Endothelial cell (in vitro differentiated cells): ENCODE measurements at regions not wholly inside any gene's neighbourhood (a gene's known extent, or its start where the extent isn't known, plus 50 kb on each side); places are given as distances from the start of the nearest gene placed in this dataset.
A peak's percentile ranks its signal among the peaks of the same experiment; 100 is the strongest.

ENCODE experiments used
- DNase-seq: peaks from one replicate; pipeline ENCODE4 v3.0.0; 2021; ENCODE audit warnings: low spot score
- H3K27ac Mint-ChIP-seq: one replicate; pipeline ENCODE4 v1.8.0; 2021; ENCODE audit warnings: mixed read lengths, inconsistent platforms; ENCODE audit not compliant: unreplicated experiment
- H3K27me3 Mint-ChIP-seq: one replicate; pipeline ENCODE4 v1.8.0; 2021; ENCODE audit warnings: mild to moderate bottlenecking, moderate library complexity, mixed read lengths, inconsistent platforms; ENCODE audit not compliant: unreplicated experiment
- H3K36me3 Mint-ChIP-seq: one replicate; pipeline ENCODE4 v1.8.0; 2021; ENCODE audit warnings: mild to moderate bottlenecking, low read depth, mixed read lengths, inconsistent platforms; ENCODE audit not compliant: unreplicated experiment
- H3K4me1 Mint-ChIP-seq: one replicate; pipeline ENCODE4 v1.8.0; 2021; ENCODE audit warnings: mild to moderate bottlenecking, mixed read lengths, inconsistent platforms; ENCODE audit not compliant: unreplicated experiment
- H3K4me3 Mint-ChIP-seq: one replicate; pipeline ENCODE4 v1.8.0; 2021; ENCODE audit warnings: mild to moderate bottlenecking, mixed read lengths, inconsistent platforms; ENCODE audit not compliant: unreplicated experiment
- H3K9me3 Mint-ChIP-seq: one replicate; pipeline ENCODE4 v1.8.0; 2021; ENCODE audit warnings: mixed read lengths, inconsistent platforms; ENCODE audit not compliant: unreplicated experiment
- TF ChIP-seq, protein P1 (sequence below): fragments of 200-600 bp; sonication (generic); IDR thresholded peaks from one replicate; pipeline ENCODE4 v1.5.0; 2021; ENCODE audit warnings: antibody characterized with exemption; ENCODE audit not compliant: unreplicated experiment

DNA sequence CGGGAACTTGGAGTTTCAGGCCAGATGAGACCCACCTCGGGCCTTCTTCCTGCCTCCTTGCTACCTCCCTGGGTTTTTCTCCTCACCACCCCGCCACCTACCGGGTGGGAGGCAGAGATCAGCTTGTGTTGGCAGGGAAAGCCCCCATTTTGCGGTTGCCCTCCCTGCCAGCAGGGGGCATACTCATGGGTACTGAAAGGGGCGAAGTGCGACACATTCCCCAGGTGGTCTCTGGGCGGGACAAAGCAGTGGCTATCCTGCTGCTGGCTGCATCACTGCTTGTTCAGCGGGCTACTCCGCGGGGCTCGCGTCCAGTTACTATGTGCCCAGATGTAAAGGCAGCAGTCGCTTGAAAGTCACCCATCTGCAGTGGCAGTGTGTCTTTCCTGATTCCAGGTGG lies 330.3 kb downstream of the PDHA2 start:
- DNase-seq, result no peak

GRCh38 chr4:96173756-96174155 lies 333.9 kb downstream of the PDHA2 start:
- Mint-ChIP-seq H3K4me1 (no peaks in the 10 kb centered on the region), H3K27ac (no peak overlapping the region), H3K36me3 (no peaks in the 10 kb centered on the region), H3K9me3 (no peaks in the 10 kb centered on the region), H3K27me3 (no peaks in the 10 kb centered on the region), H3K4me3 (no peak overlapping the region)
- TF ChIP-seq, protein P1, sequence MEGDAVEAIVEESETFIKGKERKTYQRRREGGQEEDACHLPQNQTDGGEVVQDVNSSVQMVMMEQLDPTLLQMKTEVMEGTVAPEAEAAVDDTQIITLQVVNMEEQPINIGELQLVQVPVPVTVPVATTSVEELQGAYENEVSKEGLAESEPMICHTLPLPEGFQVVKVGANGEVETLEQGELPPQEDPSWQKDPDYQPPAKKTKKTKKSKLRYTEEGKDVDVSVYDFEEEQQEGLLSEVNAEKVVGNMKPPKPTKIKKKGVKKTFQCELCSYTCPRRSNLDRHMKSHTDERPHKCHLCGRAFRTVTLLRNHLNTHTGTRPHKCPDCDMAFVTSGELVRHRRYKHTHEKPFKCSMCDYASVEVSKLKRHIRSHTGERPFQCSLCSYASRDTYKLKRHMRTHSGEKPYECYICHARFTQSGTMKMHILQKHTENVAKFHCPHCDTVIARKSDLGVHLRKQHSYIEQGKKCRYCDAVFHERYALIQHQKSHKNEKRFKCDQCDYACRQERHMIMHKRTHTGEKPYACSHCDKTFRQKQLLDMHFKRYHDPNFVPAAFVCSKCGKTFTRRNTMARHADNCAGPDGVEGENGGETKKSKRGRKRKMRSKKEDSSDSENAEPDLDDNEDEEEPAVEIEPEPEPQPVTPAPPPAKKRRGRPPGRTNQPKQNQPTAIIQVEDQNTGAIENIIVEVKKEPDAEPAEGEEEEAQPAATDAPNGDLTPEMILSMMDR, result no peak
- no peak for DNase-seq

More for the DNA sequence above, 330.3 kb downstream of the PDHA2 start:
- Mint-ChIP-seq H3K4me3 (no peak overlapping the region), H3K9me3 (no peaks in the 10 kb centered on the region), H3K27ac (no peak overlapping the region), H3K36me3 (no peaks in the 10 kb centered on the region), H3K27me3 (no peaks in the 10 kb centered on the region), H3K4me1 (no peaks in the 10 kb centered on the region)
- TF ChIP-seq, protein P1, result peak; percentile 41

GRCh38 chr4:96175871-96176270 lies 336.0 kb downstream of the PDHA2 start:
- H3K4me3 Mint-ChIP-seq, result no peak overlapping the region
- TF ChIP-seq, protein P1, result no peak
- H3K27me3 Mint-ChIP-seq, result no peaks in the 10 kb centered on the region
- H3K36me3 Mint-ChIP-seq, result no peaks in the 10 kb centered on the region
- H3K4me1 Mint-ChIP-seq, result no peaks in the 10 kb centered on the region
- no peak overlapping the region for H3K27ac Mint-ChIP-seq
- no peaks in the 10 kb centered on the region for H3K9me3 Mint-ChIP-seq
- DNase-seq, result no peak

DNA sequence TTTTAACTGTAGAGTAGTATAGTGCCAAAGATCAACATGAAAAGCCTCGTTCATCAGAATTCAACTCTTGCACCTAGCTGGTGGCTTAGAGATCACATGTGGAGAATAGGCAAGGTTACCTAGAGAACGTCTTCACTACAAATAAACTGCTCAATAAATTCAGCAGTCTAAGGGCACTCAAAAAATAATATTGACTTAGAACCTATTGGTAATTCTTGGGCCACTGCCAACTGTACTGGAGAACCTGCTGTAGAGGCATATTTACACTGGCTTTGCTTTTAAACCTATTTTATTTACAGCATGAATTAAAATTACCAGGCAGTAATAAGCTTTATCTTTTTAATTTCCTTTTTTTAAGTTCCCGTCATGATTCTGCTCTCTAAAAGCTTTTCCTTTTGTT lies 343.7 kb downstream of the PDHA2 start:
- no peaks in the 10 kb centered on the region for H3K9me3 Mint-ChIP-seq
- no peak overlapping the region for H3K27ac Mint-ChIP-seq
- no peak overlapping the region for H3K4me3 Mint-ChIP-seq
- DNase-seq, result no peak
- no peaks in the 10 kb centered on the region for H3K4me1 Mint-ChIP-seq
- TF ChIP-seq, protein P1, result no peak
- no peaks in the 10 kb centered on the region for H3K36me3 Mint-ChIP-seq
- H3K27me3 Mint-ChIP-seq, result no peaks in the 10 kb centered on the region

GRCh38 chr4:96186593-96186992 lies 346.7 kb downstream of the PDHA2 start:
- Mint-ChIP-seq H3K36me3 (no peaks in the 10 kb centered on the region), H3K4me1 (no peaks in the 10 kb centered on the region), H3K4me3 (no peak overlapping the region), H3K9me3 (no peaks in the 10 kb centered on the region), H3K27ac (no peak overlapping the region), H3K27me3 (no peaks in the 10 kb centered on the region)
- DNase-seq, result no peak
- TF ChIP-seq, protein P1, result no peak
